ENCODE measurements at regions not wholly inside any gene's neighbourhood (a gene's known extent, or its start where the extent isn't known, plus 50 kb on each side); places are given as distances from the start of the nearest gene placed in this dataset.

DNA sequence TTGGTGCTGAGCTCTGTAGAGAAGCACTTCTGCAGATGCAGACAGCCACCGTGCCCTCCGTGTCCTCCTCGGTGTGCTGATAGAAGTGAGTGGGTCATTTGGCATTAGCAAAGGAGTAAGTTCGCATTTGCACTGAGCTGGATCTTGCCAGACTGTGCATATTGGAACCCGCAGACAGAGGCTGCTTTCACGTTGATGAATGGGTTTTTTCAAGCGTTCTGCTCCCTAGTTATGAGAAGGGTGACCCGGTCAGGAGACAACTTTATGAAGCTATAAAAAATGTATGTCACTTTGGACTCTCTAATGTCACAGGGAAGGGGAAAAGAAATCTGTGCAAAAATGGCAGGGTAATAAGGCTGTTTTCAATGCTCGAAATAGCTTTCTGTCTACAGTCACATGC, 739.4 kb downstream of the MCTP2 start:
- no peak overlapping the region for H3K27ac Mint-ChIP-seq
- CTCF ChIA-PET: no interaction called here
- no peak overlapping the region for H3K4me3 Mint-ChIP-seq
- H3K27me3 Mint-ChIP-seq (ENCODE audit: low read depth): no peaks in the 10 kb centered on the region
- TF ChIP-seq SMAD3 (CRISPR knock-in tag; IDR thresholded peaks at IDR 0.05; ENCODE audit: borderline replicate concordance) (no peak), ZNF232 (CRISPR knock-in tag; IDR thresholded peaks at IDR 0.05) (no peak), ZSCAN18 (CRISPR knock-in tag; IDR thresholded peaks at IDR 0.05) (no peak), FOXP1 (CRISPR knock-in tag; IDR thresholded peaks at IDR 0.05; ENCODE audit: borderline replicate concordance) (no peak), CDX4 (CRISPR knock-in tag; IDR thresholded peaks at IDR 0.05; ENCODE audit: borderline replicate concordance) (no peak), ZNF317 (CRISPR knock-in tag; IDR thresholded peaks at IDR 0.05; ENCODE audit: borderline replicate concordance, low read depth) (no peak)
- TF ChIP-seq, protein P1, sequence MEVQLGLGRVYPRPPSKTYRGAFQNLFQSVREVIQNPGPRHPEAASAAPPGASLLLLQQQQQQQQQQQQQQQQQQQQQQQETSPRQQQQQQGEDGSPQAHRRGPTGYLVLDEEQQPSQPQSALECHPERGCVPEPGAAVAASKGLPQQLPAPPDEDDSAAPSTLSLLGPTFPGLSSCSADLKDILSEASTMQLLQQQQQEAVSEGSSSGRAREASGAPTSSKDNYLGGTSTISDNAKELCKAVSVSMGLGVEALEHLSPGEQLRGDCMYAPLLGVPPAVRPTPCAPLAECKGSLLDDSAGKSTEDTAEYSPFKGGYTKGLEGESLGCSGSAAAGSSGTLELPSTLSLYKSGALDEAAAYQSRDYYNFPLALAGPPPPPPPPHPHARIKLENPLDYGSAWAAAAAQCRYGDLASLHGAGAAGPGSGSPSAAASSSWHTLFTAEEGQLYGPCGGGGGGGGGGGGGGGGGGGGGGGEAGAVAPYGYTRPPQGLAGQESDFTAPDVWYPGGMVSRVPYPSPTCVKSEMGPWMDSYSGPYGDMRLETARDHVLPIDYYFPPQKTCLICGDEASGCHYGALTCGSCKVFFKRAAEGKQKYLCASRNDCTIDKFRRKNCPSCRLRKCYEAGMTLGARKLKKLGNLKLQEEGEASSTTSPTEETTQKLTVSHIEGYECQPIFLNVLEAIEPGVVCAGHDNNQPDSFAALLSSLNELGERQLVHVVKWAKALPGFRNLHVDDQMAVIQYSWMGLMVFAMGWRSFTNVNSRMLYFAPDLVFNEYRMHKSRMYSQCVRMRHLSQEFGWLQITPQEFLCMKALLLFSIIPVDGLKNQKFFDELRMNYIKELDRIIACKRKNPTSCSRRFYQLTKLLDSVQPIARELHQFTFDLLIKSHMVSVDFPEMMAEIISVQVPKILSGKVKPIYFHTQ (CRISPR knock-in tag; IDR thresholded peaks at IDR 0.05): no peak
- TF ChIP-seq, protein P2, sequence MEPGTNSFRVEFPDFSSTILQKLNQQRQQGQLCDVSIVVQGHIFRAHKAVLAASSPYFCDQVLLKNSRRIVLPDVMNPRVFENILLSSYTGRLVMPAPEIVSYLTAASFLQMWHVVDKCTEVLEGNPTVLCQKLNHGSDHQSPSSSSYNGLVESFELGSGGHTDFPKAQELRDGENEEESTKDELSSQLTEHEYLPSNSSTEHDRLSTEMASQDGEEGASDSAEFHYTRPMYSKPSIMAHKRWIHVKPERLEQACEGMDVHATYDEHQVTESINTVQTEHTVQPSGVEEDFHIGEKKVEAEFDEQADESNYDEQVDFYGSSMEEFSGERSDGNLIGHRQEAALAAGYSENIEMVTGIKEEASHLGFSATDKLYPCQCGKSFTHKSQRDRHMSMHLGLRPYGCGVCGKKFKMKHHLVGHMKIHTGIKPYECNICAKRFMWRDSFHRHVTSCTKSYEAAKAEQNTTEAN (CRISPR knock-in tag; IDR thresholded peaks at IDR 0.05): no peak
- POLR2A ChIA-PET: no interaction called here
- no peak for DNase-seq (ENCODE audit: low spot score)
- H3K9me3 Mint-ChIP-seq: peaks cover 3% of the 10 kb centered on the region; the same call in 1 of the 2 replicates
- H3K36me3 Mint-ChIP-seq: no peaks in the 10 kb centered on the region
- no peak for ATAC-seq
- H3K4me1 Mint-ChIP-seq: peaks cover 20% of the 10 kb centered on the region

DNA sequence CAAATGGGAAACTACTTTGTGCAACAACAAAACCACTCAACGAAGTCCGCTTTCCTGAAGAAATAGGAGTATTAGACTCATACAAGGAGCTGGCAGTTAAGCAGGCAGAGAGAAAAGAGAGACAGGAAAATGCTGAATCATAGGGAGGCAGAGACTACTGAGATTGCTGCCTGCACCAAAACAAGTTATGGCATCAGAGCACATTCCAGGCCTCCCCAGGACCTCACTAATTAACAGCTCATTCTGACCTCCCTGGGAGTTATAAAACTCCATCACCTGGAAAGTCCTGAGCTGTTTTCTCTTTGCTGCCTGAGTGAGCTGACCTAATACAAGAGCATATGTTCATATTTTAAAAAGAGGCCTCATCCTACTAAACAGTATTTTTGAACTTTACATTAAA, 741.0 kb downstream of the MCTP2 start:
- DNase-seq (ENCODE audit: low spot score) (no peak), ATAC-seq (peak; percentile 80)
- TF ChIP-seq ZNF317 (CRISPR knock-in tag; IDR thresholded peaks at IDR 0.05; ENCODE audit: borderline replicate concordance, low read depth): no peak
- no peak for TF ChIP-seq TP53 (CRISPR knock-in tag; IDR thresholded peaks at IDR 0.05)
- no peak for TF ChIP-seq ZNF416 (CRISPR knock-in tag; IDR thresholded peaks at IDR 0.05)
- no peak for TF ChIP-seq TEAD1 (CRISPR knock-in tag; IDR thresholded peaks at IDR 0.05)
- TF ChIP-seq, protein P3, sequence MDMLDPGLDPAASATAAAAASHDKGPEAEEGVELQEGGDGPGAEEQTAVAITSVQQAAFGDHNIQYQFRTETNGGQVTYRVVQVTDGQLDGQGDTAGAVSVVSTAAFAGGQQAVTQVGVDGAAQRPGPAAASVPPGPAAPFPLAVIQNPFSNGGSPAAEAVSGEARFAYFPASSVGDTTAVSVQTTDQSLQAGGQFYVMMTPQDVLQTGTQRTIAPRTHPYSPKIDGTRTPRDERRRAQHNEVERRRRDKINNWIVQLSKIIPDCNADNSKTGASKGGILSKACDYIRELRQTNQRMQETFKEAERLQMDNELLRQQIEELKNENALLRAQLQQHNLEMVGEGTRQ (CRISPR knock-in tag; IDR thresholded peaks at IDR 0.05): no peak
- peak; percentile 67; the same call in 1 of the 2 replicates for TF ChIP-seq NFE2L1 (CRISPR knock-in tag; IDR thresholded peaks at IDR 0.05)
- no peak for TF ChIP-seq ZBTB21 (CRISPR knock-in tag; IDR thresholded peaks at IDR 0.05; ENCODE audit: borderline replicate concordance)
- TF ChIP-seq GRHL2 (CRISPR knock-in tag; IDR thresholded peaks at IDR 0.05; ENCODE audit: insufficient replicate concordance, severe bottlenecking): no peak
- Mint-ChIP-seq H3K36me3 (no peaks in the 10 kb centered on the region), H3K4me3 (no peak overlapping the region), H3K27me3 (ENCODE audit: low read depth) (no peaks in the 10 kb centered on the region), H3K9me3 (peaks cover 3% of the 10 kb centered on the region; the same call in 1 of the 2 replicates), H3K27ac (peak overlapping the region; percentile 31; the same call in 1 of the 2 replicates), H3K4me1 (peaks cover 20% of the 10 kb centered on the region)
- POLR2A ChIA-PET: no interaction called here
- CTCF ChIA-PET: interaction anchor here (1.3 kb wide), 1 partner anchor 52 kb away, joined by 4 read pairs; no protein-coding TSS in a partner anchor

DNA sequence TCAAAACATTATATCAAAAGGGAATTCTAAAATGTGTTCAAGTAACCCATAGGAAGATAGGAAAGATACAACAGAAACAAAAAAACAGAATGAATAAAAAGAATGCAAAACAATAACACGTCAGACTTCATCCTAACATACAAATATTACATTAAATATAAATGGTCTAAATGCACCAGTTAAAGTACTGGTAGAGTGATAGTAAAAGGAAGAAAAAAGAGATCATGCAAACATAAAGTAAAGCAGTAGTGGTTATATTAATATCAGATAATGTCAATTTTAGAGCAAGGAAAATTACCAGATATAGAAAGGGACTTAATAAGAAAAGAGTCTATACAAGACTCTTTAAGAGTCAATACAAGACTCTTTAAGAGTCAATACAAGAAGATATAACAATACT, 755.7 kb downstream of the MCTP2 start:
- ChIA-PET POLR2A (no interaction called here), CTCF (no interaction called here)
- ATAC-seq: no peak
- H3K4me3 Mint-ChIP-seq: no peak overlapping the region
- no peak for DNase-seq (ENCODE audit: low spot score)
- H3K4me1 Mint-ChIP-seq: no peaks in the 10 kb centered on the region
- H3K27me3 Mint-ChIP-seq (ENCODE audit: low read depth): no peaks in the 10 kb centered on the region
- peaks cover 4% of the 10 kb centered on the region for H3K36me3 Mint-ChIP-seq
- peaks cover 25% of the 10 kb centered on the region for H3K9me3 Mint-ChIP-seq
- no peak overlapping the region for H3K27ac Mint-ChIP-seq
- no peak for TF ChIP-seq TP53 (CRISPR knock-in tag; IDR thresholded peaks at IDR 0.05)
- TF ChIP-seq SMAD4 (CRISPR knock-in tag; IDR thresholded peaks at IDR 0.05): no peak
- TF ChIP-seq, protein P4, sequence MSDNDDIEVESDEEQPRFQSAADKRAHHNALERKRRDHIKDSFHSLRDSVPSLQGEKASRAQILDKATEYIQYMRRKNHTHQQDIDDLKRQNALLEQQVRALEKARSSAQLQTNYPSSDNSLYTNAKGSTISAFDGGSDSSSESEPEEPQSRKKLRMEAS (CRISPR knock-in tag; IDR thresholded peaks at IDR 0.05): no peak
- TF ChIP-seq, protein P5, sequence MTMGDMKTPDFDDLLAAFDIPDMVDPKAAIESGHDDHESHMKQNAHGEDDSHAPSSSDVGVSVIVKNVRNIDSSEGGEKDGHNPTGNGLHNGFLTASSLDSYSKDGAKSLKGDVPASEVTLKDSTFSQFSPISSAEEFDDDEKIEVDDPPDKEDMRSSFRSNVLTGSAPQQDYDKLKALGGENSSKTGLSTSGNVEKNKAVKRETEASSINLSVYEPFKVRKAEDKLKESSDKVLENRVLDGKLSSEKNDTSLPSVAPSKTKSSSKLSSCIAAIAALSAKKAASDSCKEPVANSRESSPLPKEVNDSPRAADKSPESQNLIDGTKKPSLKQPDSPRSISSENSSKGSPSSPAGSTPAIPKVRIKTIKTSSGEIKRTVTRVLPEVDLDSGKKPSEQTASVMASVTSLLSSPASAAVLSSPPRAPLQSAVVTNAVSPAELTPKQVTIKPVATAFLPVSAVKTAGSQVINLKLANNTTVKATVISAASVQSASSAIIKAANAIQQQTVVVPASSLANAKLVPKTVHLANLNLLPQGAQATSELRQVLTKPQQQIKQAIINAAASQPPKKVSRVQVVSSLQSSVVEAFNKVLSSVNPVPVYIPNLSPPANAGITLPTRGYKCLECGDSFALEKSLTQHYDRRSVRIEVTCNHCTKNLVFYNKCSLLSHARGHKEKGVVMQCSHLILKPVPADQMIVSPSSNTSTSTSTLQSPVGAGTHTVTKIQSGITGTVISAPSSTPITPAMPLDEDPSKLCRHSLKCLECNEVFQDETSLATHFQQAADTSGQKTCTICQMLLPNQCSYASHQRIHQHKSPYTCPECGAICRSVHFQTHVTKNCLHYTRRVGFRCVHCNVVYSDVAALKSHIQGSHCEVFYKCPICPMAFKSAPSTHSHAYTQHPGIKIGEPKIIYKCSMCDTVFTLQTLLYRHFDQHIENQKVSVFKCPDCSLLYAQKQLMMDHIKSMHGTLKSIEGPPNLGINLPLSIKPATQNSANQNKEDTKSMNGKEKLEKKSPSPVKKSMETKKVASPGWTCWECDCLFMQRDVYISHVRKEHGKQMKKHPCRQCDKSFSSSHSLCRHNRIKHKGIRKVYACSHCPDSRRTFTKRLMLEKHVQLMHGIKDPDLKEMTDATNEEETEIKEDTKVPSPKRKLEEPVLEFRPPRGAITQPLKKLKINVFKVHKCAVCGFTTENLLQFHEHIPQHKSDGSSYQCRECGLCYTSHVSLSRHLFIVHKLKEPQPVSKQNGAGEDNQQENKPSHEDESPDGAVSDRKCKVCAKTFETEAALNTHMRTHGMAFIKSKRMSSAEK (CRISPR knock-in tag; IDR thresholded peaks at IDR 0.05; ENCODE audit: borderline replicate concordance): no peak
- no peak for TF ChIP-seq PRRX2 (CRISPR knock-in tag; IDR thresholded peaks at IDR 0.05)
- TF ChIP-seq NFE2L1 (CRISPR knock-in tag; IDR thresholded peaks at IDR 0.05): no peak
- no peak for TF ChIP-seq CDX4 (CRISPR knock-in tag; IDR thresholded peaks at IDR 0.05; ENCODE audit: borderline replicate concordance)
- TF ChIP-seq RORB (CRISPR knock-in tag; IDR thresholded peaks at IDR 0.05): no peak
